ENCODE measurements at regions not wholly inside any gene's neighbourhood (a gene's known extent, or its start where the extent isn't known, plus 50 kb on each side); places are given as distances from the start of the nearest gene placed in this dataset.

GRCh38 chr6:165855856-165856255 lies 192.8 kb upstream of the PDE10A start:
- no peak for TF ChIP-seq CTCF (IDR thresholded peaks at IDR 0.05; ENCODE audit: extremely low read depth in 1 of 2, insufficient read depth in 1 of 2, low read depth in 1 of 2, low read length in 2 of 2)
- no peak for TF ChIP-seq MAX (IDR thresholded peaks at IDR 0.05; ENCODE audit: insufficient read depth, insufficient read length)
- TF ChIP-seq EZH2 (IDR thresholded peaks at IDR 0.05; ENCODE audit: borderline replicate concordance, low read depth, low read length, severe bottlenecking) = no peak
- no peak for TF ChIP-seq POLR2A (IDR thresholded peaks at IDR 0.05; ENCODE audit: low read depth, low read length)

Data from endothelial cell of umbilical vein (primary cell).